K562 (cell line): ENCODE measurements at regions not wholly inside any gene's neighbourhood (a gene's known extent, or its start where the extent isn't known, plus 50 kb on each side); places are given as distances from the start of the nearest gene placed in this dataset.

Experiments
- ATAC-seq: fragments of 200-7000 bp; cut with Tn5 transposase; 3 replicates; pipeline ENCODE4 v1.9.1; 2020; ENCODE audit warnings: moderate library complexity
- BruUV-seq: library from RNA; stranded (reverse); fragments of 400-500 nt; replicated peaks from 2 replicates; lab custom pipeline; 2021; lab: Mats Ljungman, UMichigan
- CTCF ChIA-PET: fragments of 300-600 bp; formaldehyde crosslinking; extraction: SDS; loops from one replicate; lab custom pipeline; 2021; ENCODE audit warnings: low intra/inter-chr PET ratio; lab: Yijun Ruan, JAX
- POLR2A ChIA-PET: fragments of 300-600, 350-650 bp; sonication (Branson Sonifier 250); formaldehyde crosslinking; extraction: SDS; loops from one replicate; lab custom pipeline; 2021; ENCODE audit warnings: antibody characterized with exemption, inconsistent platforms; lab: Yijun Ruan, JAX
- DNase-seq, 4 experiments: peaks; one replicate each; pipeline versions ENCODE4 v3.0.0 to v3.0.0-alpha.2; 2011 to 2018; ENCODE audit warnings: low spot score in 3 of 4, mixed read lengths in 3 of 4; ENCODE audit errors: extremely low read depth in 1 of 4
- FAIRE-seq: peaks from 2 replicates; lab custom pipeline; 2011; peaks lifted over from hg19 to GRCh38; lab: Jason Lieb, UNC
- H2AFZ ChIP-seq: 2 replicates; pipeline ENCODE4 v1.6.0; 2011; ENCODE audit warnings: low read depth, low read length, control low read depth, inconsistent platforms
- H3K27ac ChIP-seq: fragments of 200-600 bp; 3 replicates; pipeline ENCODE4 v1.8.0; 2011; ENCODE audit warnings: low read depth, mild to moderate bottlenecking, control low read depth, inconsistent platforms, low read length, moderate library complexity, mixed read lengths; ENCODE audit errors: extremely low read depth
- H3K27me3 ChIP-seq, 2 experiments: fragments of 300-600 bp in 1 of 2; 2 replicates in 1 of 2; 3 replicates in 1 of 2; pipeline versions ENCODE4 v1.6.0 to v1.8.0; 2011; ENCODE audit warnings: inconsistent platforms in 2 of 2, low read length in 2 of 2, mild to moderate bottlenecking in 1 of 2, mixed read lengths in 1 of 2, moderate library complexity in 1 of 2; ENCODE audit not compliant: control insufficient read depth in 2 of 2, insufficient read depth in 2 of 2
- H3K36me3 ChIP-seq: fragments of 300-600 bp; 3 replicates; pipeline ENCODE4 v1.8.0; 2011; ENCODE audit warnings: mild to moderate bottlenecking, low read length, inconsistent platforms; ENCODE audit not compliant: control insufficient read depth, insufficient read depth
- H3K4me1 ChIP-seq, 2 experiments: fragments of 200-600 bp in 1 of 2; replicated peaks in 1 of 2; 2 replicates in 1 of 2; 3 replicates in 1 of 2; pipeline versions ENCODE4 v1.5.1 to v1.8.0; 2011; ENCODE audit warnings: inconsistent platforms in 2 of 2, low read length in 2 of 2, mild to moderate bottlenecking in 1 of 2, mixed read lengths in 1 of 2, moderate library complexity in 1 of 2; ENCODE audit not compliant: control insufficient read depth in 2 of 2, insufficient read depth in 2 of 2
- H3K4me2 ChIP-seq: 2 replicates; pipeline ENCODE4 v1.6.1; 2011; ENCODE audit warnings: low read length, control low read depth, inconsistent platforms, mixed read lengths; ENCODE audit not compliant: insufficient read depth
- H3K4me3 ChIP-seq: fragments of 200-600 bp; sonication (generic), shearing (Covaris generic); 2 replicates; pipeline ENCODE4 v1.5.1; 2016; ENCODE audit warnings: control low read depth, inconsistent platforms
- H3K79me2 ChIP-seq: fragments of 200-600 bp; 3 replicates; pipeline ENCODE4 v1.8.0; 2011; ENCODE audit warnings: low read length, inconsistent platforms; ENCODE audit not compliant: control insufficient read depth, insufficient read depth
- H3K9ac ChIP-seq, 2 experiments: 2 replicates each; pipeline versions ENCODE4 v1.6.0 to v1.6.1; 2011; ENCODE audit warnings: low read depth in 2 of 2, low read length in 2 of 2, control low read depth in 1 of 2, inconsistent platforms in 1 of 2, mild to moderate bottlenecking in 1 of 2, mixed read lengths in 1 of 2; ENCODE audit not compliant: insufficient read depth in 1 of 2
- H3K9me1 ChIP-seq: one replicate; pipeline ENCODE4 v1.6.0; 2011; ENCODE audit warnings: inconsistent platforms, mild to moderate bottlenecking, low read length, moderate library complexity; ENCODE audit not compliant: control insufficient read depth, insufficient read depth
- H3K9me3 ChIP-seq: replicated peaks from 2 replicates; pipeline ENCODE4 v1.5.1; 2011; ENCODE audit warnings: low read depth, low read length, inconsistent platforms; ENCODE audit not compliant: control insufficient read depth, insufficient read depth
- H4K20me1 ChIP-seq: replicated peaks from 2 replicates; pipeline ENCODE4 v1.6.1; 2011; ENCODE audit warnings: low read length, inconsistent platforms, mixed read lengths; ENCODE audit not compliant: control insufficient read depth, insufficient read depth
- ATF4 ChIP-seq: fragments of 450-650 bp; formaldehyde crosslinking; IDR thresholded peaks from 2 replicates; pipeline ENCODE4 v1.4.0; 2022; ENCODE audit warnings: mild to moderate bottlenecking, moderate library complexity
- COPS2 ChIP-seq: fragments of 450-650 bp; conservative IDR thresholded peaks from 2 replicates; pipeline ENCODE4 v1.6.1; 2016; ENCODE audit warnings: mild to moderate bottlenecking, moderate library complexity
- CSDE1 ChIP-seq, 2 experiments: fragments of 450-650 bp; IDR thresholded peaks; 2 replicates each; pipeline ENCODE4 v1.6.1; 2016; ENCODE audit warnings: mild to moderate bottlenecking in 1 of 2
- DEAF1 ChIP-seq: fragments of 450-650 bp; formaldehyde crosslinking; IDR thresholded peaks from 2 replicates; pipeline ENCODE4 v1.4.0; 2020; ENCODE audit warnings: mild to moderate bottlenecking, moderate library complexity
- DLX4 ChIP-seq: fragments of 250-450 bp; sonication (Bioruptor Pico); IDR thresholded peaks from 2 replicates; pipeline ENCODE4 v1.6.1; 2021; ENCODE audit warnings: mild to moderate bottlenecking
- FOS ChIP-seq: IDR thresholded peaks from 3 replicates; pipeline ENCODE4 v1.6.1; 2011; ENCODE audit not compliant: insufficient read length; ENCODE audit errors: extremely low read depth
- FOXP1 ChIP-seq: sonication (generic); formaldehyde crosslinking; IDR thresholded peaks from 2 replicates; pipeline ENCODE4 v1.8.0; 2022; ENCODE audit warnings: mild to moderate bottlenecking, missing genetic modification reagents
- IRF2 ChIP-seq: sonication (generic); formaldehyde crosslinking; IDR thresholded peaks from 2 replicates; pipeline ENCODE4 v1.8.1; 2022; ENCODE audit warnings: mild to moderate bottlenecking, missing genetic modification reagents
- MYC ChIP-seq, 2 experiments: fragments of 250-450 bp in 1 of 2; sonication (Bioruptor Pico) in 1 of 2; IDR thresholded peaks; 2 replicates each; pipeline versions ENCODE4 v1.5.1 to v1.6.1; 2012 to 2021; ENCODE audit warnings: low read depth in 2 of 2, borderline replicate concordance in 1 of 2, improper control_type of control experiment in 1 of 2, low read length in 1 of 2, mild to moderate bottlenecking in 1 of 2, moderate library complexity in 1 of 2
- PHB ChIP-seq: fragments of 250-450 bp; sonication (Bioruptor Pico); IDR thresholded peaks from 2 replicates; pipeline ENCODE4 v1.5.0; 2021
- SMAD1 ChIP-seq: fragments of 150-350 bp; IDR thresholded peaks from 2 replicates; pipeline ENCODE4 v1.6.1; 2014; ENCODE audit warnings: low read length, low read depth; ENCODE audit not compliant: partially characterized antibody
- SMAD2 ChIP-seq: fragments of 150-350 bp; IDR thresholded peaks from 2 replicates; pipeline ENCODE4 v1.6.1; 2014; ENCODE audit warnings: low read depth, mild to moderate bottlenecking, low read length
- SP1 ChIP-seq: sonication (generic); formaldehyde crosslinking; IDR thresholded peaks from 2 replicates; pipeline ENCODE4 v1.8.1; 2022; ENCODE audit warnings: mild to moderate bottlenecking, missing genetic modification reagents
- SP2 ChIP-seq: IDR thresholded peaks from 2 replicates; pipeline ENCODE4 v1.6.1; 2011; ENCODE audit warnings: mild to moderate bottlenecking, low read depth, low read length, moderate library complexity; ENCODE audit not compliant: poor library complexity, severe bottlenecking; ENCODE audit errors: extremely low read depth
- ZC3H8 ChIP-seq: fragments of 450-650 bp; IDR thresholded peaks from 2 replicates; pipeline ENCODE4 v1.6.1; 2017
- ZNF165 ChIP-seq: fragments of 250-450 bp; sonication (Bioruptor Pico); IDR thresholded peaks from 2 replicates; pipeline ENCODE4 v1.4.0; 2020; ENCODE audit warnings: borderline replicate concordance
- WGBS: fragments of 100-300 bp; shearing (Covaris generic); methylation state at CpG from one replicate; pipeline ENCODE4 v1.1.6; 2016; ENCODE audit warnings: low coverage, mixed read lengths; ENCODE audit not compliant: insufficient coverage; ENCODE audit errors: missing lambda C conversion rate; 5-methylcytosine and 5-hydroxymethylcytosine counted together
- in situ Hi-C: fragments of 300-500 bp; cut with MboI; formaldehyde crosslinking; loops from 4 replicates; pipeline ENCODE4 v1.15.0; 2018; ENCODE audit warnings: inconsistent platforms, mixed read lengths
- intact Hi-C: fragments of 100-400 bp; cut with micrococcal nuclease; formaldehyde crosslinking; loops from 2 replicates; pipeline ENCODE4 v1.14.2; 2022

- no peak for TF ChIP-seq DEAF1
- TF ChIP-seq SP2, result no peak
- no peak for TF ChIP-seq IRF2
- TF ChIP-seq FOS, result no peak
Measured at GRCh38 chr22:47929073-47929472, 1166.6 kb downstream of the TBC1D22A start (continued).

- no peaks in the 10 kb centered on the region for H3K4me1 ChIP-seq
- BruUV-seq, result no TSS peak
- no peaks in the 10 kb centered on the region for H3K36me3 ChIP-seq
- no peak overlapping the region for H3K4me3 ChIP-seq
- TF ChIP-seq ATF4 (CRISPR knock-in tag) (no peak), ZNF165 (CRISPR knock-in tag) (no peak), SP1 (CRISPR knock-in tag) (no peak), SMAD1 (no peak), CSDE1 (IDR thresholded peaks at IDR 0.05) (no peak), DLX4 (no peak), PHB (CRISPR knock-in tag) (no peak), COPS2 (no peak), MYC (IDR thresholded peaks at IDR 0.05; ENCODE audit: low read depth, low read length) (no peak), MYC (CRISPR knock-in tag; IDR thresholded peaks at IDR 0.05; ENCODE audit: borderline replicate concordance, low read depth) (no peak), SMAD2 (no peak), FOXP1 (CRISPR knock-in tag) (no peak), ZC3H8 (no peak)
- H4K20me1 ChIP-seq, result no peaks in the 10 kb centered on the region
- WGBS, result 0% methylated on average over 2 of the region's 4 CpGs
- DNase-seq (no peak), FAIRE-seq (no peak), ATAC-seq (no peak)
- in situ Hi-C loops (no loop called here), intact Hi-C loops (no loop called here)
- no peak overlapping the region for H3K4me2 ChIP-seq
- H3K9me1 ChIP-seq, result no peaks in the 10 kb centered on the region
- ChIA-PET POLR2A (no interaction called here), CTCF (no interaction called here)
- no peaks in the 10 kb centered on the region for H3K9me3 ChIP-seq
- H2AFZ ChIP-seq, result no peak overlapping the region
- no peaks in the 10 kb centered on the region for H3K79me2 ChIP-seq
- H3K27ac ChIP-seq, result no peak overlapping the region
- H3K27me3 ChIP-seq, result no peaks in the 10 kb centered on the region; a peak in 1 of 5 replicates
- no peak overlapping the region for H3K9ac ChIP-seq
Measured at GRCh38 chr22:47928631-47929030, 1166.2 kb downstream of the TBC1D22A start.
